ENCODE measurements at regions not wholly inside any gene's neighbourhood (a gene's known extent, or its start where the extent isn't known, plus 50 kb on each side); places are given as distances from the start of the nearest gene placed in this dataset.

GRCh38 chr2:16293871-16294270 is 353.5 kb downstream of the MYCN start:
- DNase-seq (ENCODE audit: low spot score), result no peak

DNA sequence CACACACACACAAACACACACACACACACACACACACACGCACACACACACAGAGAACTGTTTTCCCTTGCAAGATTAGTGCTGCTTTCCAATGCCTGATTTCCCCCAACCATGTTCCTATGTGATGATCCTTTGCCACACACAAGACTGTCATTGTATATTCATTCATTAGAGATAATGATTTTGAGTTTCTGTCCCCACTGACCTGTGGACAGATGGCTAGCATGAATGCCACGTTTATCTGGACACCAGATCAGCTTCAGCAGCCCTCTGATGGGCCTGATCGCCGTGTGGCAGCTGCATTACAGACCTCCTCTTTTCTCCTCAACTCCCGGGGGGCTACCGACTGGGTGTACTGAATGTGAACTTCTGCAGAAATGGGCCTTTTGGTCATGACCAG is 353.0 kb downstream of the MYCN start:
- DNase-seq (ENCODE audit: low spot score), result no peak

- DNase-seq (ENCODE audit: low spot score), result no peak
These were observed 351.6 kb downstream of the MYCN start for GRCh38 chr2:16291731-16292550.

DNA sequence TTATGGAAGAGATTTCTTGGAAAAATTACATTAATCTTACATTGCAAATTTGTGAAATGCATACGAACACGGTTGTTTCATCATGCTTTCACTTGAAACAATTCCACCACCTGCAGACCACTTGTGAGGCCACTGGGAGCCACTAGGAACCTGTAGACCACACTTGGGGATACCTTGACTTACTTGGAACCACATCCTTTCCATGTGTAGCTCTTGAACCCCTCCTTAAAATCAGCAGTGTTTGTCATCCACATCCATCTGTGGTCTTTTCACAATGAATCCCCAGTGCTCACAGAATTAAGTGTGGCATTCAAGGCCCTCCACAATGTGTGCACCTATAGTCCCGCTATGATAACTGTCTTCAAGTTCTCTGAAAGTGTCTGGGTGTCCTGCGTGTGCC is 350.9 kb downstream of the MYCN start:
- no peak for DNase-seq (ENCODE audit: low spot score)

GRCh38 chr2:16290311-16291020 is 350.1 kb downstream of the MYCN start:
- DNase-seq (ENCODE audit: low spot score), result no peak

DNA sequence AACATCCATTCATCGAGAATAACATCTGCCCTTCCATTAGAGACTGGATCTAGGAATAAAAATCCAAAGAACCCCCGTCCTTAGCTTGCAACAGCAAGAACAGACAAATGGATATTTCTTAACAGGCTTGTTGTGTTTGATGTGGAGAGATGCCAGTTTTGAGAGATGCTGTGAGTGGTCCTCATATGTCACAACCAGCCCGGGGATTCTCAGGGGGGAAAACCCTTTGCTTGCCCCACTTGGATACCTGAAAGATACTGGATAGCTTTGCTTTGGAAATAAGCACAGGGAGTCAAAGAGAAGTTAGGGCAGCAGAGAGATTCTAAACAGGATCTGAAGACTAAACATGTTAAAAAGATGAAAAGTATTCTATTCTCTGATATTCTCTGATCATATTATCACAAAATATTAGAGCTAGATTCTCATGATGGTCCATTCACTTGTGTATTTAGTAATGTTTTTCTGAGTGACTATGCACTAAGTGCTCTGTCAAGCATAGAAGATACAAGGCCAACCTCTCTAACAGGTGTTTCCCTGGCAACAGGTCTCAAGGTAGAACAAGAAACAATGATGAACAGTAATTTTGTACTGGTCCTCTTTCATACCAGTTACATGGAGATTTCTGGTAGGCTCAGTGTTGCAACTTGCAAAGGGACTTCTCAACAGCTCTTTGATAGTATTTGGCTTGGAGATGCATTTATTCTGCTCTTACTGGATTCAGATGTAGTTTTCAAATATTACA is 348.2 kb downstream of the MYCN start:
- no peak for DNase-seq (ENCODE audit: low spot score)

DNA sequence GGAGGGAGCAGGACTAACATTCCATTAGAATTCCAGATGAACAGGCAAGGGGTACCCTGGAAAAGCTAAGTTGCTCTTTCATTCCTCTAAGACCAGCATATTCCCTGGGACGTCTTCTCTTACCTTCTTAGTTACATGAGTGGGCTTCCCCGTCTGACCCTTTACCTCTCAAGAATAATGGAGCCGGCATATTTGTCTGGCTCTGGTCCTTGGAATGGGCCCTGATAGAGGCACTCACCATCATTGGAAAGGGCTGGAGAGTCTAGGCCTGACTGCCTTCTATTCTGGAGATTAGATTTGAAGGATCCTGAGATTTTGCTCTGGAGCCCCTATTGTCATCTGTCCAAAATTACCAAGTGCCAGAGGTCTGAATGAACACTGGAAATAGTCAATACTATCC is 347.5 kb downstream of the MYCN start:
- DNase-seq (ENCODE audit: low spot score), result no peak

- no peak for DNase-seq (ENCODE audit: low spot score)
These were observed 346.9 kb downstream of the MYCN start for GRCh38 chr2:16287281-16287680.

DNA sequence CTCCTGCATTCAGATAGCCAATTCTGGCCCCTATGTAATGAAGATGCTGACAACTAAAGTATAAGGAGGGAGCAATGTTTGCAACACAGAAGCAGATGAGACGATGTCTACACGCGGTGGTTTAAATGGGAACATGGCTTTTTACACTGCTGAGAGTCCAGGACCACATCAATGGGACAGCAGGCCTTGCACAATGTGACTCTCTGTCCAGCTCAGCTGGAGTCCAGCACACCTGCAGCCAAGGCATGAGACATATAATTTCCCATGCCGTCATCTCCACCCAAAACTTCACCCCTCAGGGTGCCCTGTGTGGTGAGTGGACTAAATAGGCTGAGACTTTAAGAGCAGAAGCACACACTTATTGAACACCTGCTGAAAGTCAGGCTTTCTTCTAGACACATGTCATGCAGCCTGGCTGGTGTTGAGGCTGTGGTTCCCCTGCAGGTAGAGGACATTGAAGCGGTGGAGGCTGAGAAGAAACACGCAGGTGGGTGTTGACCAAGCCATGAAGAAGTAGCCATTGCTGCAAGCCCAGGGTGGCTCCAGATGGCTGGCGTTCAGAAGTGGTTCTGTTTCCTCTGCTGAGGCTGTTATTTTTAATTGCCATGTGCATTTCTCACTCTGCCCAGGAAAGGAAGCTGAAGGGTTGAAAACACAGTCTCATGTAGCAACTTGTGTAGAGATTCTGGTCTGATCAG is 345.6 kb downstream of the MYCN start:
- no peak for DNase-seq (ENCODE audit: low spot score)

GRCh38 chr2:16284941-16285625 is 344.7 kb downstream of the MYCN start:
- DNase-seq (ENCODE audit: low spot score), result no peak

GRCh38 chr2:16283071-16283850 is 342.9 kb downstream of the MYCN start:
- DNase-seq (ENCODE audit: low spot score), result no peak

- DNase-seq (ENCODE audit: low spot score), result no peak
These were observed 342.2 kb downstream of the MYCN start for GRCh38 chr2:16282511-16282910.

DNA sequence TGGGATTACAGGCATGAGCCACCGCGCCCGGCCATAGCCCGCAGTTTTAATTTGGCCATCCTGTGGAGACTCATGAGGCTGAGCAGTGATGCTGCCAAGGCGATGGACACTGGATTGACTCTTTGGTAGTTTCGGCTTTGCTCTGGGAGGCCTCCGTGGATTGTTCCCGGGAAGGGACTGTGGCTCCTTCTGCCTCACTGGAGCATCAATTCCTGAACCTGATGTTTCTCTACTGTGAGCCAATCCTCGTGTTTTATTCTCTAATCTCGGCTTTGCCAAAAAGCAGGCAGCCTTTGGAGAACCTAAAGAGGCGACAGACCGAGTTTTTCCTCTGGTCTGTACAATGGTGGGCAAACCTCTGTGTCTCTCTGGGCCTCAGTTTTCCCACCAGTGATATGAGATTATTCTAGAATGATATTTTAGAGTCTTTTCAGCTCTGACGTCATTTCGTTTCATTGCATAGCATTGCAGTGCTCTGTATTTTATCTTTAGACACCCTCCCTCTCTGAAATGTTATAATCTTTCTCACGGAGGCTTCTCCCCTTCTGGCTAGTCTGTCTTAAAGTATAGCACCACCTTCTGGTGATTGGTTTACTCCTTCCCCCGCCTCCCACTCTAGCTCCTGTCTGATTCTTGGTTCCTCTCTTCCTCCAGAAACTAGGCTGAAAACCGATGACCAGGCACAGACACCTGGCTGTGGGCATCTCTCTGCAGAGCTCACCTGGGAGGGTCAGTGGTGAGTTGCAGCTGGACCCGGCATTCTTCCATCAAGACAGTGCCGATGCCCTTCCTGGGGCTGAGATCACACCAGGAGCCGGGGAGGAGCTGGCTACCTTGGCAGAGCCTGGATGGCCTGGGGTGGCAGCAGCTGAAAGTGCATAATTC is 341.3 kb downstream of the MYCN start:
- DNase-seq (ENCODE audit: low spot score), result no peak

- no peak for DNase-seq (ENCODE audit: low spot score)
These were observed 339.7 kb downstream of the MYCN start for GRCh38 chr2:16280081-16280480.

DNA sequence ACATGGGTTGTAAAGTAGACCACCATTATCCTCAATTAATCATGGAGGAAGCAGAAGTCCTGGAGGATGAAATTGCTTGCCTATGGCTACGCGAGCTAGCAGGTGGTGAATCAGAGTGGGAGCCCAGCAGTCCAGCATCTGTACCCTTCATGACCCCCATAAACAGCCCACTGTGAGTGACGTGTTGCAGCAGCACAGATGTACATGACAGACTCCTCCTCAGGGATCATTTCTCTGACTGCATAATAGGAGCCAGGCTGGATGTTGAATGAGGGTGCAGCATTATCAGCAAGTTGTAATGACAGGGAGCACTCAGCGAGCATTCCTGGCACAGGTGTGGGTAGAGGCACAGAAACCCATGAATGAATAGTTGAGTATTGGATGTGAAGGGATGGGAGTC is 339.3 kb downstream of the MYCN start:
- DNase-seq (ENCODE audit: low spot score), result no peak

DNA sequence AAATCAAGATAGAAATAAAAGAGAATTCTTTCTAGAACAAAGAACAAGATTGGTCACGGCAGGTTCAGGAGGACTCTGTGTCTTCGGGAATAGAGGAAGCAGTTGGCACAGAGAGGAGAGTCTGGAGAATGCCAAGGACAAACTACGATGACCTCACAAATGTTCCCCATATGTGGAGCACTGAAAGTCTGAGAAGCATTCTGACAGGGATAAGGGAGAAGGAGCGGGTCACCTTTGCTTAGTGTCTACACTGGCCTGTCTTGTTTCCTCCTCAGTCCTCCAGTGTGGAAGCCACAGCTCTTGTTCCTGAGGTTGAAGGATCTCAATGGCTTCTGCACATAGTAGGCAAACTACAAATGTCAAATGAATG is 338.8 kb downstream of the MYCN start:
- no peak for DNase-seq (ENCODE audit: low spot score)

DNA sequence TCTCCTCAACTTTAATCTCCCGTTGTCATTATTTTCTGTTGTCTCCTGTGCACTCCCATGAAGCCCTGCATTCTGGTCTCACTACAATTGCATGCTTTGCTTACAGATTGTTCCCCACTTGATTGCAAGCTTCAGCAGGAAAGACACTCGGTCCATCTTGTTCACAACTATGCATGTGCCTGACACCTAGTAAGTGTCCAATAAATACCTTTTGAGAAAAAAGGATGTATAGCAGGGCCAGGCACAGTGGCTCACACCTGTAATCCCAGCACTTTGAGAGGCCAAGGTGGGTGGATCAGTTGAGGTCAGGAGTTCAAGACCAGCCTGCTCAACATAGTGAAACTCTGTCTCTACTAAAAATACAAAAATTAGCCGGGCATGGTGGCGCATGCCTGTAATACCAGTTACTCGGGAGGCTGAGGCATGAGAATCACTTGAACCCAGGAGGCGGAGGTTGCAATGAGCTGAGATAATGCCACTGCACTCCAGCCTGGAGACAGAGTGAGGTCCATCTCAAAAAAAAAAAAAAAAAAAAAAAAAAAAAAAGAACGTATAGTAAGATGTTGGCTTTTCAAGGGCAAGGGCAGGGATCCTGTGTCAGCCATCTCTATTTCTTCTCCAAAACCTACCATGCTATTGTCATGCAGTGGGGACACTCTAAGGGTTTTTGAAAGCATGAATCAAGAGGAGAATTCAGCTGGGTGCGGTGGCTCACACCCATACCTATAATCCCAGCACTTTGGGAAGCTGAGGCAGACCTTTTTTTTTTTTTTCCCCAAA is 338.3 kb downstream of the MYCN start:
- DNase-seq (ENCODE audit: low spot score), result no peak

DNA sequence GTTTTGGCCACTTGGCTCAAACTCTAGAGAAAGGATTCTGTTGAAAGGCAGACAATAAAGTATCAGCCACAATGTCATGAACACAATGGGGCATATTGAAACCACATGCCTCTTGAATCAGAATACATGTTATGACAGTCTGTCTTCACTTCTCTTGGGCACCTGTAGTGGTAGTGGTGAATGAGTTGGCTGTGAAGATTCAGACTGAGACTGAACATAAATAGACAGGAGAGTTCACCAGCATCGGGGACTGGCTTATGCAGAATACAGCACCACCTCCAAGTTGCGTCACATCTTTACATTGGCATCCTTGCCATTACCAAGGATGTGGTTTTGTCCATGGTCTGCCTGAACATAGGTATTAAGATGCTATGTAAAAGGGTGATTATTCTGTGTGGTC is 336.8 kb downstream of the MYCN start:
- DNase-seq (ENCODE audit: low spot score), result no peak

- no peak for DNase-seq (ENCODE audit: low spot score)
These were observed 335.3 kb downstream of the MYCN start for GRCh38 chr2:16275661-16276060.

All from CD4-positive, alpha-beta T cell treated with Interleukin-15 for 4 hours (primary cell).